GM12872 (cell line): ENCODE measurements at regions not wholly inside any gene's neighbourhood (a gene's known extent, or its start where the extent isn't known, plus 50 kb on each side); places are given as distances from the start of the nearest gene placed in this dataset.

ENCODE experiments used
- CTCF ChIP-seq: IDR thresholded peaks from 3 replicates; pipeline ENCODE4 v1.5.1; 2011; ENCODE audit warnings: low read depth, mild to moderate bottlenecking, low read length, moderate library complexity; ENCODE audit not compliant: insufficient read depth

- no peak for TF ChIP-seq CTCF
Observed at GRCh38 chr3:36172699-36173098, 207.6 kb upstream of the STAC start.

DNA sequence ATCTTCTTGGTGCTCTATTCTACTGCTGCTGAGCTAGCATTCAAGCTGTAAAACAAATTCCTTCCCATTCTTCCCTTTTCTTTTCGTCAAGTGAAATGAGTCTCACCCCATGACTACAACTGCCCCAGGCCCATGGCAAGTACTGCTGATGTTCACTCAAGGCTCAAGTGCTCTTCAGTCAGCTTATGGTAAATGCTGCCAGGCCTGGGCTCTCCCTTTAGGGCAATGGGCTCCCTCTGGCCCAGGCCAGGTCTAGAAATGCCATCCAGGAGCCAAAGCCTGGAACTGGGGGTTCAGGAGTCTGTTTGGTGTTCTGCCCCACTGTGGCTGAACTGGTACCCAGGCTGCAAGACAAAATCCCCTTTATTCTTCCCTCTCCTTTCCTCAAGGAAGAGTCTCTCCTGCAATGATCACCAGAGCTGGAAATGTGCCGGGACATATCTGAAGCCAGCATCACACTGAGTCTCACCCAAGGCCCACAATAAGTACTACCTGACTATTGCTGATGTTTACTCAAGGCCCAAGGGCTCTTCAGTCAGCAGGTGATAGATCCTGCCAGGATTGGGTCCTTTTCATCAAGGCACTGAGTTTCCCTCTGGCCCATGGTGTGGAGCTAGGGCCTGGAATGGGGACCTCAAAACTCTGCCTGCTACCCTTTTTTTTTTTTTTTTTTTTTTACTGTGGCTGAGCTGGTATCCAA, 205.0 kb upstream of the STAC start:
- no peak for TF ChIP-seq CTCF

DNA sequence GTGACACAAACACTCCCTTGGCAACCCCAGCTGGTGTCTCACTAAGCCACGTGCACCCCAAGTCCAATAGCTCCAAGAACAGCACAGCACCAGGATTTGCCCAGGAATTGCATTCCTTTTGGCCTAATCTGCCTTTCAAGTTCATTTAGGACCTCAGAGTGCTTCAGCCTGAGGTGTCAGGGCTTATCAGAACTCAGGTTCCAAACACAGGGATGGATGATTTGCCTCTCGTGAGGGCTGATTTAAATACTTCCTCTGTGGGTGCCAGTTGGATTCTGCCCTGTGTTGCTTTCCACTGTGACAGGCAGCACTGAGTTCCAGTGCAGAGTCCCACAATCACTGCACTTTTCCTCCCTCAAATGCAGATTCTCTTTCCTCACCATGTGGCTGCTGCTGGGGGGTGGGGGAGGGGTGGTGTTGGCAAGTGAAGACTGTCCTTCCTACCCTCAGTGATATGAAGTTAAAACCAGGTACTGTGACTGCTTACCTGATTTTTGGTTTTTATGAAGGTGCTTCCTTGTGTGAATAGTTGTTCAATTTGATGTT, 204.3 kb upstream of the STAC start:
- TF ChIP-seq CTCF = no peak

- TF ChIP-seq CTCF = no peak
Observed at GRCh38 chr3:36178018-36178417, 202.3 kb upstream of the STAC start.

DNA sequence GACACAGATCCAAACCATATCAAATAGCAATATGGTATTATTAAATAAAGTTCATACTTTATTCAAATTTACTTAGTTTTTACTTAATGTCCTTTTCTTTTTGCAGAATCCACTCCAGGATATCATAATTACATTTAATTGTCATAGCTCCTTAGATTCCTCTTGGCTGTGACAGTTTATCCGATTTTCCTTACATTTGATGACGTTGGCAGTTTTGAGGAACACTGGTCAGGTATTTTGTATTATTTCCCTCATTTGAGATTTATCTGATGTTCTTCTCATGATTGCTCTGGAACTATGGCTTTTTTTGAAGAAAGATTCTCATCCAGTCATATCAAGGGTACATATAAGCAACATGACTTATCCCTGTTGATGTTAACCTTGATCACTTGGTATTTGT, 198.3 kb upstream of the STAC start:
- no peak for TF ChIP-seq CTCF

- no peak for TF ChIP-seq CTCF
Observed at GRCh38 chr3:36192901-36193300, 187.4 kb upstream of the STAC start.

- TF ChIP-seq CTCF = no peak
Observed at GRCh38 chr3:36193448-36193847, 186.9 kb upstream of the STAC start.
